Neuronal stem cell (in vitro differentiated cells): ENCODE measurements at regions not wholly inside any gene's neighbourhood (a gene's known extent, or its start where the extent isn't known, plus 50 kb on each side); places are given as distances from the start of the nearest gene placed in this dataset.

Experiments used
- DNase-seq: peaks from one replicate; pipeline ENCODE4 v3.0.0-alpha.2; 2013; ENCODE audit warnings: low spot score
- H2AFZ ChIP-seq: one replicate; pipeline ENCODE4 v1.6.1; 2013; ENCODE audit warnings: mild to moderate bottlenecking, low read length, inconsistent platforms
- H2AK5ac ChIP-seq: 2 replicates; pipeline ENCODE4 v1.6.1; 2013; ENCODE audit warnings: low read depth, mild to moderate bottlenecking, inconsistent platforms, low read length, moderate library complexity, mixed read lengths
- H2BK120ac ChIP-seq: 2 replicates; pipeline ENCODE4 v1.6.1; 2013; ENCODE audit warnings: low read depth, mild to moderate bottlenecking, inconsistent platforms, low read length, moderate library complexity, mixed read lengths
- H2BK12ac ChIP-seq: one replicate; pipeline ENCODE4 v1.6.1; 2013; ENCODE audit warnings: low read length, inconsistent platforms
- H2BK15ac ChIP-seq: 2 replicates; pipeline ENCODE4 v1.6.1; 2013; ENCODE audit warnings: mild to moderate bottlenecking, low read length, inconsistent platforms, mixed read lengths
- H2BK5ac ChIP-seq: one replicate; pipeline ENCODE4 v1.6.1; 2013; ENCODE audit warnings: inconsistent platforms, mild to moderate bottlenecking, low read length, moderate library complexity
- H3K14ac ChIP-seq: one replicate; pipeline ENCODE4 v1.6.1; 2013; ENCODE audit warnings: low read length, inconsistent platforms
- H3K18ac ChIP-seq: 2 replicates; pipeline ENCODE4 v1.6.1; 2013; ENCODE audit warnings: low read length, inconsistent platforms
- H3K23ac ChIP-seq: 2 replicates; pipeline ENCODE4 v1.6.1; 2013; ENCODE audit warnings: low read depth, mild to moderate bottlenecking, mixed read lengths, low read length, inconsistent platforms; ENCODE audit not compliant: poor library complexity
- H3K27ac ChIP-seq: replicated peaks from 3 replicates; pipeline ENCODE4 v1.5.1; 2013; ENCODE audit warnings: low read length, inconsistent platforms
- H3K27me3 ChIP-seq, 3 experiments: 2 replicates each; pipeline ENCODE4 v1.6.1; 2013; ENCODE audit warnings: low read length in 3 of 3, mild to moderate bottlenecking in 2 of 3, inconsistent platforms in 1 of 3, low read depth in 1 of 3, mixed read lengths in 1 of 3, moderate library complexity in 1 of 3; ENCODE audit not compliant: control insufficient read depth in 3 of 3, insufficient read depth in 3 of 3
- H3K36me3 ChIP-seq, 2 donors: replicated peaks in 1 of 2; 2 replicates each; pipeline ENCODE4 v1.6.1; 2013; ENCODE audit warnings: low read length in 2 of 2; ENCODE audit not compliant: control insufficient read depth in 2 of 2, insufficient read depth in 2 of 2
- H3K4ac ChIP-seq: 2 replicates; pipeline ENCODE4 v1.6.1; 2013; ENCODE audit warnings: inconsistent platforms, mild to moderate bottlenecking, low read length, moderate library complexity
- H3K4me1 ChIP-seq, 2 donors: 1 replicate in 1 of 2; 2 replicates in 1 of 2; pipeline ENCODE4 v1.6.1; 2013; ENCODE audit warnings: low read length in 2 of 2, low read depth in 1 of 2; ENCODE audit not compliant: control insufficient read depth in 2 of 2, insufficient read depth in 1 of 2
- H3K4me2 ChIP-seq: one replicate; pipeline ENCODE4 v1.6.1; 2013; ENCODE audit warnings: mild to moderate bottlenecking, low read length, inconsistent platforms; ENCODE audit not compliant: insufficient read depth, poor library complexity, severe bottlenecking
- H3K4me3 ChIP-seq, 2 donors: 2 replicates each; pipeline ENCODE4 v1.5.1; 2013; ENCODE audit warnings: low read length in 2 of 2, mild to moderate bottlenecking in 2 of 2, inconsistent platforms in 1 of 2, moderate library complexity in 1 of 2
- H3K79me1 ChIP-seq: one replicate; pipeline ENCODE4 v1.6.1; 2013; ENCODE audit warnings: low read depth, mild to moderate bottlenecking, inconsistent platforms, low read length, moderate library complexity
- H3K9ac ChIP-seq: one replicate; pipeline ENCODE4 v1.6.1; 2013; ENCODE audit warnings: mild to moderate bottlenecking, low read depth, low read length, inconsistent platforms; ENCODE audit not compliant: poor library complexity
- H3K9me3 ChIP-seq, 2 donors: replicated peaks in 1 of 2; 2 replicates each; pipeline versions ENCODE3 to v1.6.1; 2013; ENCODE audit warnings: low read length in 2 of 2, mild to moderate bottlenecking in 2 of 2, inconsistent platforms in 1 of 2, low read depth in 1 of 2, mixed read lengths in 1 of 2, moderate library complexity in 1 of 2; ENCODE audit not compliant: control insufficient read depth in 2 of 2, insufficient read depth in 1 of 2
- H4K8ac ChIP-seq: one replicate; pipeline ENCODE4 v1.6.1; 2013; ENCODE audit warnings: low read depth, mild to moderate bottlenecking, inconsistent platforms, low read length, moderate library complexity
- H4K91ac ChIP-seq: one replicate; pipeline ENCODE4 v1.6.1; 2013; ENCODE audit warnings: low read length, low read depth, mild to moderate bottlenecking, inconsistent platforms; ENCODE audit not compliant: poor library complexity
- WGBS, 2 donors: extraction: QIAGEN DNeasy Blood & Tissue Kit; methylation state at CpG; one replicate each; pipeline ENCODE4 v1.1.7; 2013; ENCODE audit warnings: missing lambda C conversion rate in 2 of 2, mixed read lengths in 1 of 2; ENCODE audit not compliant: insufficient read length in 2 of 2, insufficient replicate concordance in 1 of 2; ENCODE audit errors: extremely low coverage in 2 of 2; 5-methylcytosine and 5-hydroxymethylcytosine counted together

GRCh38 chr12:115584156-115584555 is 693.3 kb downstream of the MED13L start:
- H3K18ac ChIP-seq, result no peak overlapping the region
- H3K23ac ChIP-seq, result no peak overlapping the region
- no peak overlapping the region for H2BK12ac ChIP-seq
- no peaks in the 10 kb centered on the region for H3K27me3 ChIP-seq
- H3K79me1 ChIP-seq, result no peaks in the 10 kb centered on the region
- H2BK5ac ChIP-seq, result no peak overlapping the region
- peaks cover 0 to 2% of the 10 kb centered on the region in 2 donors for H3K9me3 ChIP-seq
- H2BK15ac ChIP-seq, result no peak overlapping the region
- H2AK5ac ChIP-seq, result no peak overlapping the region
- no peak overlapping the region for H3K14ac ChIP-seq
- no peak overlapping the region for H3K4ac ChIP-seq
- H3K4me1 ChIP-seq, result no peaks in the 10 kb centered on the region
- H4K8ac ChIP-seq, result no peak overlapping the region
- no peak overlapping the region for H4K91ac ChIP-seq
- H3K4me3 ChIP-seq, result no peak overlapping the region
- H3K9ac ChIP-seq, result no peak overlapping the region
- WGBS, 2 donors, result no CpG with 5 or more reads among the region's 2 CpGs
- no peak overlapping the region for H2AFZ ChIP-seq
- no peak for DNase-seq
- H3K27ac ChIP-seq, result no peak overlapping the region
- H3K4me2 ChIP-seq, result no peak overlapping the region
- H2BK120ac ChIP-seq, result no peak overlapping the region
- H3K36me3 ChIP-seq, result no peaks in the 10 kb centered on the region

GRCh38 chr12:115583591-115583990 is 693.9 kb downstream of the MED13L start:
- Histone ChIP-seq H3K14ac (no peak overlapping the region), H3K4me3 (no peak overlapping the region), H2AK5ac (no peak overlapping the region), H4K8ac (no peak overlapping the region), H3K18ac (no peak overlapping the region), H3K4me2 (no peak overlapping the region), H3K27ac (no peak overlapping the region), H3K4me1 (no peaks in the 10 kb centered on the region), H2BK120ac (no peak overlapping the region), H3K9me3 (peaks cover 0 to 2% of the 10 kb centered on the region in 2 donors), H3K36me3 (no peaks in the 10 kb centered on the region), H3K23ac (no peak overlapping the region), H3K4ac (no peak overlapping the region), H2BK15ac (no peak overlapping the region), H4K91ac (no peak overlapping the region), H2AFZ (no peak overlapping the region), H3K9ac (no peak overlapping the region), H2BK5ac (no peak overlapping the region), H3K27me3 (no peaks in the 10 kb centered on the region), H3K79me1 (no peaks in the 10 kb centered on the region), H2BK12ac (no peak overlapping the region)
- no CpG with 5 or more reads among the region's 10 CpGs for WGBS, 2 donors
- no peak for DNase-seq

GRCh38 chr12:115577401-115577800 is 700.1 kb downstream of the MED13L start:
- Histone ChIP-seq H3K4me2 (no peak overlapping the region), H3K4me1 (peaks cover 0 to 2% of the 10 kb centered on the region in 2 donors), H3K9me3 (no peaks in the 10 kb centered on the region), H3K23ac (no peak overlapping the region), H2BK120ac (no peak overlapping the region), H2BK12ac (peak overlapping the region; percentile 66), H3K14ac (peak overlapping the region; percentile 64), H2AFZ (no peak overlapping the region), H4K91ac (no peak overlapping the region), H3K9ac (no peak overlapping the region), H3K36me3 (no peaks in the 10 kb centered on the region), H2BK15ac (no peak overlapping the region), H2BK5ac (no peak overlapping the region), H3K4ac (no peak overlapping the region), H2AK5ac (no peak overlapping the region), H3K4me3 (no peak overlapping the region), H3K79me1 (no peaks in the 10 kb centered on the region), H3K18ac (peak overlapping the region; percentile 15), H3K27ac (no peak overlapping the region), H4K8ac (no peak overlapping the region), H3K27me3 (no peaks in the 10 kb centered on the region)
- no CpG with 5 or more reads among the region's 6 CpGs for WGBS, 2 donors
- DNase-seq, result no peak

- H3K9me3 ChIP-seq, result no peaks in the 10 kb centered on the region
- no peak overlapping the region for H2BK15ac ChIP-seq
- H3K14ac ChIP-seq, result no peak overlapping the region
- DNase-seq, result no peak
- no peak overlapping the region for H3K23ac ChIP-seq
- no peak overlapping the region for H3K9ac ChIP-seq
- peaks cover 0 to 6% of the 10 kb centered on the region in 2 donors for H3K4me1 ChIP-seq
- H3K18ac ChIP-seq, result no peak overlapping the region
- no peaks in the 10 kb centered on the region for H3K79me1 ChIP-seq
- WGBS, 2 donors, result no CpG with 5 or more reads among the region's 7 CpGs
- H2BK12ac ChIP-seq, result no peak overlapping the region
- H3K36me3 ChIP-seq, result no peaks in the 10 kb centered on the region
- no peak overlapping the region for H3K4me2 ChIP-seq
- H2BK120ac ChIP-seq, result no peak overlapping the region
- H2AK5ac ChIP-seq, result no peak overlapping the region
- H3K27me3 ChIP-seq, result no peaks in the 10 kb centered on the region
- H4K91ac ChIP-seq, result no peak overlapping the region
- no peak overlapping the region for H2BK5ac ChIP-seq
- no peak overlapping the region for H3K27ac ChIP-seq
- H4K8ac ChIP-seq, result no peak overlapping the region
- no peak overlapping the region for H2AFZ ChIP-seq
- no peak overlapping the region for H3K4me3 ChIP-seq
- no peak overlapping the region for H3K4ac ChIP-seq
Measured at GRCh38 chr12:115574826-115575225, 702.7 kb downstream of the MED13L start.
